ENCODE measurements at regions not wholly inside any gene's neighbourhood (a gene's known extent, or its start where the extent isn't known, plus 50 kb on each side); places are given as distances from the start of the nearest gene placed in this dataset.

- no peak for TF ChIP-seq CTCF (IDR thresholded peaks at IDR 0.05; ENCODE audit: extremely low read depth in 1 of 2, insufficient read depth in 1 of 2, low read depth in 1 of 2, low read length in 2 of 2)
- no peak for TF ChIP-seq POLR2AphosphoS5 (IDR thresholded peaks at IDR 0.05; ENCODE audit: insufficient read depth, low read depth, low read length)
- no peak for TF ChIP-seq GATA2 (IDR thresholded peaks at IDR 0.05; ENCODE audit: insufficient read depth, insufficient read length, low read depth, low read length)
Measured at GRCh38 chr17:31677036-31677435, 182.0 kb downstream of the COPRS start.
